ENCODE measurements at regions not wholly inside any gene's neighbourhood (a gene's known extent, or its start where the extent isn't known, plus 50 kb on each side); places are given as distances from the start of the nearest gene placed in this dataset.

DNA sequence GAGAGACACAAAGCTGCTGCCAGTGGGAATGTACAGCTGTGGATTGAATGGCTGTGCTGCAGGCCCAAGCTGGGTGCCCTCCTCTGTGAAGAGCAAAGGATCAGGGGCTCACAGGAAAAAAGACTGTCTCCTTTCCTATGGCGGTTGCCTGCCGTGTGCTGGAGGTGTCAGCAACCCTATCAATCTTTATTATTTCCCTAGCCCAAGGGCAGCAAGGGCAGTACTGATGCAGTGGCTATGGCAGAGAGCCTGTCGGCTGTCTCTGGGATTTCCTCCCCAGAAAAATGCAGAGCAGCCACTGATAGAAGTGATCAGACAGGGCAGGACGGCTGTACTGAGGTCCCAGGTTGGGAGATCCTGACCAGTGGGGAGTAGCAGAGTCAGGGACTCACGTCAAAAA lies 117.3 kb upstream of the CDH12 start:
- Histone ChIP-seq H3K4me3 (no peak overlapping the region), H3K4me1 (no peaks in the 10 kb centered on the region), H3K27me3 (no peaks in the 10 kb centered on the region), H3K9me3 (no peaks in the 10 kb centered on the region), H3K36me3 (ENCODE audit: low read depth, missing control alignments) (no peaks in the 10 kb centered on the region), H3K27ac (no peak overlapping the region)
- intact Hi-C loops (cut with DNase I; ENCODE audit: low total_unique reads): no loop called here
- no peak for DNase-seq
- 80 to 84% methylated on average over 5 of the region's 5 CpGs for WGBS, 2 donors
- TF ChIP-seq, protein P1, sequence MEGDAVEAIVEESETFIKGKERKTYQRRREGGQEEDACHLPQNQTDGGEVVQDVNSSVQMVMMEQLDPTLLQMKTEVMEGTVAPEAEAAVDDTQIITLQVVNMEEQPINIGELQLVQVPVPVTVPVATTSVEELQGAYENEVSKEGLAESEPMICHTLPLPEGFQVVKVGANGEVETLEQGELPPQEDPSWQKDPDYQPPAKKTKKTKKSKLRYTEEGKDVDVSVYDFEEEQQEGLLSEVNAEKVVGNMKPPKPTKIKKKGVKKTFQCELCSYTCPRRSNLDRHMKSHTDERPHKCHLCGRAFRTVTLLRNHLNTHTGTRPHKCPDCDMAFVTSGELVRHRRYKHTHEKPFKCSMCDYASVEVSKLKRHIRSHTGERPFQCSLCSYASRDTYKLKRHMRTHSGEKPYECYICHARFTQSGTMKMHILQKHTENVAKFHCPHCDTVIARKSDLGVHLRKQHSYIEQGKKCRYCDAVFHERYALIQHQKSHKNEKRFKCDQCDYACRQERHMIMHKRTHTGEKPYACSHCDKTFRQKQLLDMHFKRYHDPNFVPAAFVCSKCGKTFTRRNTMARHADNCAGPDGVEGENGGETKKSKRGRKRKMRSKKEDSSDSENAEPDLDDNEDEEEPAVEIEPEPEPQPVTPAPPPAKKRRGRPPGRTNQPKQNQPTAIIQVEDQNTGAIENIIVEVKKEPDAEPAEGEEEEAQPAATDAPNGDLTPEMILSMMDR (IDR thresholded peaks at IDR 0.05): no peak
- TF ChIP-seq POLR2A (IDR thresholded peaks at IDR 0.05): no peak

DNA sequence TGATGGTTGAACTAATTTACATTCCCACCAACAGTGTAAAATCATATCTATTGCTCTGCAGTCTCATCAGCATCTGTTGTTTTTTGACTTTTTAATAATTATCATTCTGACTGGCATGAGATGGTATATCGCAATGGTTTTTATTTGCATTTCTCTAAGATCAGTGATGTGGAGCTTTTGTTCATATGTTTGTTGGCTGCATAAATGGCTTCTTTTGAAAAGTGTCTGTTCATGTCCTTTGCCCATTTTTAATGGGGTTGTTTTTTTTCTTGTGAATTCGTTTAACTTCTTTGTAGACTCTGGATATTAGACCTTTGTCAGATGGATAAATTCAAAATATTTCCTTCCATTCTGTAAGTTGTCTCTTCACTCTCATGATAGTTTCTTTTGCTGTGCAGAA lies 115.2 kb upstream of the CDH12 start:
- Histone ChIP-seq H3K4me3 (no peak overlapping the region), H3K9me3 (no peaks in the 10 kb centered on the region), H3K27ac (no peak overlapping the region), H3K27me3 (no peaks in the 10 kb centered on the region), H3K36me3 (ENCODE audit: low read depth, missing control alignments) (no peaks in the 10 kb centered on the region), H3K4me1 (no peaks in the 10 kb centered on the region)
- DNase-seq: no peak
- TF ChIP-seq POLR2A (IDR thresholded peaks at IDR 0.05): no peak
- TF ChIP-seq, protein P1 (IDR thresholded peaks at IDR 0.05): no peak
- 86 to 92% methylated on average over 2 of the region's 2 CpGs for WGBS, 2 donors
- intact Hi-C loops (cut with DNase I; ENCODE audit: low total_unique reads): no loop called here

DNA sequence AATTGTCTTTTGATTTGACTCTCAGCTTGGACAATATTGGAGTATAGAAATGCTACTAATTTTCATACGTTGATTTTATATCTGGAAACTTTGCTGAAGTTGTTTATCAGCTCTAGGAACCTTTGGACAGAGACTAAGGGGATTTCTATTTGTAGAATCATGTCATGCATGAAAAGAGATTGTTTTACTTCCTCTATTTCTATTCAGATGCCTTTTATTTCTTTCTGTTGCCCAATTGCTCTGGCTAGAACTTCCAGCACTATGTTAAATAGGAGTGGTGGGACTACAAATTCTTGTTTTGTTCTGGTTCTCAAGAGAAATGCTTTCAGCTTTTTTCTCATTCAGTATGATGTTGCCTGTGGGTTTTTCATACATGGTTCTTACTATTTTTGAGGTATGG lies 112.8 kb upstream of the CDH12 start:
- Histone ChIP-seq H3K27me3 (no peaks in the 10 kb centered on the region), H3K4me3 (no peak overlapping the region), H3K36me3 (ENCODE audit: low read depth, missing control alignments) (no peaks in the 10 kb centered on the region), H3K4me1 (no peaks in the 10 kb centered on the region), H3K27ac (no peak overlapping the region), H3K9me3 (no peaks in the 10 kb centered on the region)
- 83 to 93% methylated on average over 1 of the region's 1 CpG for WGBS, 2 donors
- no peak for DNase-seq
- intact Hi-C loops (cut with DNase I; ENCODE audit: low total_unique reads): no loop called here
- TF ChIP-seq, protein P1 (IDR thresholded peaks at IDR 0.05): no peak
- TF ChIP-seq POLR2A (IDR thresholded peaks at IDR 0.05): no peak

DNA sequence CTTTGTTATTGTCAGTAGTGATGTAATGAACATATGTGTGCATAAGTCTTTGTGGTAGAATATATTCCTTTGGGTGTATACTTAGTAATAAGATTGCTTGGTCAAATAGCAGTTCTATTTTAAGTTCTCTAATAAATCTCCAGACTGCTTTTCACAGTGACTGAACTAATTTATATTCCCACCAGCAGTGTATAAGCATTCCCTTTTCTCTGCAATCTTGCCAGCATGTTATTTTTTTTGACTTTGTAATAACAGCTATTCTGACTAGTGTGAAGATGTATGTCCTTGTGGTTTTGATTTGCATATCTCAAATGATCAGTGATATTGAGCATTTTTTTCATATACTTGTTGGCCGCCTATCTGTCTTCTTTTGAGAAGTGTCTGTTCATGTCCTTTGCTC lies 111.5 kb upstream of the CDH12 start:
- no peak for DNase-seq
- WGBS, 2 donors: 97 to 100% methylated on average over 1 of the region's 1 CpG
- Histone ChIP-seq H3K9me3 (no peaks in the 10 kb centered on the region), H3K27ac (no peak overlapping the region), H3K4me3 (no peak overlapping the region), H3K4me1 (no peaks in the 10 kb centered on the region), H3K27me3 (no peaks in the 10 kb centered on the region), H3K36me3 (ENCODE audit: low read depth, missing control alignments) (no peaks in the 10 kb centered on the region)
- intact Hi-C loops (cut with DNase I; ENCODE audit: low total_unique reads): no loop called here
- no peak for TF ChIP-seq POLR2A (IDR thresholded peaks at IDR 0.05)
- TF ChIP-seq, protein P1 (IDR thresholded peaks at IDR 0.05): no peak

DNA sequence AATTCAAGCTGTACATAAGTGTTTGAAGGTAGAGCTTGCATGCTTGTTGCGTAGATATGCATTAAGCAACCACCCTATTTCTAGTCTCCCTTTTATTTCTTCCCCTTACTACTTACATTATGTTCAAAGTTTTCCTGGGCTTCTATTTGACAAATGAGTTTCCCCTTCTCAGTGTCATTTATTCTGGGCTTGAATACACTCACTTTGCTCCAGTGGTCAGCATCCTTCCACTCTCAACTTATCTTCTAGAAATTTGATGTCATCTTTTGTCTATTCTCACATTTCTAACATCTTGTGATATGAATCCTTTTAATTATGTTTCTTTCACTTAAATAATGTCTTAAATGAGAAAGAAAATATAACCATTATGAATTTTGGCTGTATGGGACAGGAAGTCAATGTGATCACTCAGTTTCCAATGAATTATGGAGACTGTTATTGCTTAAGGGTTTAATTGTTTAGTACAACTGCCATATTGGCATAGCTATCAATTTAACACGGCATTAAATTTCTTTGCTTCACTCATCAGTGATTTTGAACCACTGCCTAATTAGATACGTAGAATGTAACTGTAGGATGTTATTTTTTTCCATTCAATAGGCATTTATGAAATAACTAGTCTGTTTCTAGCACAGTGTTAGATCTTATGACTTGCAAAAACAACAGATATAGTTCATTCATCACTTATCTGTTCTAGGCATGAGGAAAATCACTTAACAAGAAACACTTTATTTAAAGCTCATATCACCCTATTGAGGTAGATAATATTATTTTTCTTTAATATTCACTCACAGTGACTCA lies 105.5 kb upstream of the CDH12 start:
- no peak overlapping the region for H3K4me3 ChIP-seq
- H3K9me3 ChIP-seq: no peaks in the 10 kb centered on the region
- no peak for TF ChIP-seq POLR2A (IDR thresholded peaks at IDR 0.05)
- TF ChIP-seq, protein P1 (IDR thresholded peaks at IDR 0.05): no peak
- H3K27me3 ChIP-seq: no peaks in the 10 kb centered on the region
- no peaks in the 10 kb centered on the region for H3K4me1 ChIP-seq
- H3K36me3 ChIP-seq (ENCODE audit: low read depth, missing control alignments): no peaks in the 10 kb centered on the region
- WGBS, 2 donors: 74% methylated on average over 3 of the region's 3 CpGs
- no peak for DNase-seq
- intact Hi-C loops (cut with DNase I; ENCODE audit: low total_unique reads): no loop called here
- no peak overlapping the region for H3K27ac ChIP-seq

Data from testis (tissue), 2 donors.